HepG2 (cell line): ENCODE measurements at regions not wholly inside any gene's neighbourhood (a gene's known extent, or its start where the extent isn't known, plus 50 kb on each side); places are given as distances from the start of the nearest gene placed in this dataset.

Source experiments
- JARID2 ChIP-seq: sonication (generic); formaldehyde crosslinking; IDR thresholded peaks from 2 replicates; pipeline ENCODE4 v1.8.1; 2023; ENCODE audit warnings: missing genetic modification reagents, inconsistent platforms; ENCODE audit not compliant: insufficient replicate concordance
- KLF11 ChIP-seq: IDR thresholded peaks from 2 replicates; pipeline ENCODE4 v1.6.1; 2016; ENCODE audit warnings: missing compliant biosample characterization
- PATZ1 ChIP-seq: sonication (generic); formaldehyde crosslinking; IDR thresholded peaks from 2 replicates; pipeline ENCODE4 v1.4.0; 2020; ENCODE audit warnings: missing genetic modification reagents
- POLR2A ChIP-seq, 2 experiments: IDR thresholded peaks; 2 replicates each; pipeline ENCODE4 v1.6.1; 2011; ENCODE audit warnings: low read depth in 2 of 2, low read length in 2 of 2, mild to moderate bottlenecking in 1 of 2, moderate library complexity in 1 of 2; ENCODE audit not compliant: insufficient read depth in 1 of 2
- POLR2AphosphoS5 ChIP-seq: IDR thresholded peaks from 2 replicates; pipeline ENCODE4 v1.6.1; 2012; ENCODE audit warnings: low read depth, low read length
- RBFOX2 ChIP-seq: fragments of 200-400 bp; formaldehyde crosslinking; IDR thresholded peaks from 2 replicates; pipeline ENCODE4 v1.6.1; 2017; ENCODE audit warnings: low read depth, mild to moderate bottlenecking, low read length
- ZBTB10 ChIP-seq: sonication (generic); formaldehyde crosslinking; IDR thresholded peaks from 2 replicates; pipeline ENCODE4 v1.4.0; 2020; ENCODE audit warnings: missing genetic modification reagents, borderline replicate concordance
- ZNF264 ChIP-seq: sonication (generic); formaldehyde crosslinking; IDR thresholded peaks from 2 replicates; pipeline ENCODE4 v1.4.0; 2020; ENCODE audit warnings: missing genetic modification reagents
- ZNF333 ChIP-seq: sonication (generic); formaldehyde crosslinking; IDR thresholded peaks from 2 replicates; pipeline ENCODE4 v1.4.0; 2020; ENCODE audit warnings: mild to moderate bottlenecking, missing genetic modification reagents, borderline replicate concordance
- ZNF414 ChIP-seq: sonication (generic); formaldehyde crosslinking; IDR thresholded peaks from 2 replicates; pipeline ENCODE4 v1.5.0; 2020; ENCODE audit warnings: missing genetic modification reagents
- ZNF597 ChIP-seq: sonication (generic); formaldehyde crosslinking; IDR thresholded peaks from 2 replicates; pipeline ENCODE4 v1.5.0; 2020; ENCODE audit warnings: missing genetic modification reagents
- ZNF740 ChIP-seq: sonication (generic); formaldehyde crosslinking; IDR thresholded peaks from 2 replicates; pipeline ENCODE4 v1.4.0; 2020; ENCODE audit warnings: missing genetic modification reagents

- TF ChIP-seq JARID2 (CRISPR knock-in tag) (no peak), PATZ1 (CRISPR knock-in tag) (no peak), ZNF333 (CRISPR knock-in tag) (no peak), ZNF264 (CRISPR knock-in tag) (no peak), KLF11 (0 out of 2 replicates have a peak, but pooled peaks have one; percentile 33), POLR2A (IDR thresholded peaks at IDR 0.05; ENCODE audit: insufficient read depth in 1 of 2, low read depth in 2 of 2, low read length in 2 of 2) (no peak), RBFOX2 (0 out of 2 replicates have a peak, but pooled peaks have one; percentile 35), ZNF597 (CRISPR knock-in tag) (no peak), POLR2AphosphoS5 (no peak), ZNF414 (no peak), ZNF740 (no peak), ZBTB10 (CRISPR knock-in tag) (no peak)
These were observed 78.9 kb upstream of the PEG3 start for GRCh38 chr19:56919308-56919995.
